CD4-positive, alpha-beta T cell treated with Interleukin-2 at 100 ng/mL for 4 hours (primary cell): ENCODE measurements at regions not wholly inside any gene's neighbourhood (a gene's known extent, or its start where the extent isn't known, plus 50 kb on each side); places are given as distances from the start of the nearest gene placed in this dataset.

Experiments used
- DNase-seq: peaks from one replicate; pipeline ENCODE4 v3.0.0-alpha.2; 2020; ENCODE audit warnings: low spot score

- DNase-seq: no peak
These were observed 184.8 kb upstream of the KLHL29 start for GRCh38 chr2:23200068-23200786.

GRCh38 chr2:23200787-23201114 lies 184.2 kb upstream of the KLHL29 start:
- DNase-seq: no peak

- no peak for DNase-seq
These were observed 181.6 kb upstream of the KLHL29 start for GRCh38 chr2:23203383-23203782.

GRCh38 chr2:23204685-23205242 lies 180.2 kb upstream of the KLHL29 start:
- DNase-seq: no peak

- no peak for DNase-seq
These were observed 178.3 kb upstream of the KLHL29 start for GRCh38 chr2:23206650-23207049.

GRCh38 chr2:23207871-23208270 lies 177.1 kb upstream of the KLHL29 start:
- no peak for DNase-seq

GRCh38 chr2:23208339-23208738 lies 176.6 kb upstream of the KLHL29 start:
- no peak for DNase-seq

- no peak for DNase-seq
These were observed 175.9 kb upstream of the KLHL29 start for GRCh38 chr2:23209059-23209458.

GRCh38 chr2:23211987-23212583 lies 172.9 kb upstream of the KLHL29 start:
- DNase-seq: no peak

- no peak for DNase-seq
These were observed 171.8 kb upstream of the KLHL29 start for GRCh38 chr2:23213196-23213595.

- no peak for DNase-seq
These were observed 170.0 kb upstream of the KLHL29 start for GRCh38 chr2:23215016-23215415.

- no peak for DNase-seq
These were observed 165.3 kb upstream of the KLHL29 start for GRCh38 chr2:23219666-23220065.

GRCh38 chr2:23220513-23221094 lies 164.4 kb upstream of the KLHL29 start:
- DNase-seq: no peak

- DNase-seq: no peak
These were observed 163.7 kb upstream of the KLHL29 start for GRCh38 chr2:23221236-23221635.

GRCh38 chr2:23221901-23222300 lies 163.1 kb upstream of the KLHL29 start:
- DNase-seq: no peak

GRCh38 chr2:23230885-23231284 lies 154.1 kb upstream of the KLHL29 start:
- no peak for DNase-seq

GRCh38 chr2:23231865-23232264 lies 153.1 kb upstream of the KLHL29 start:
- no peak for DNase-seq

- DNase-seq: no peak
These were observed 149.7 kb upstream of the KLHL29 start for GRCh38 chr2:23235292-23235691.

GRCh38 chr2:23235736-23236135 lies 149.2 kb upstream of the KLHL29 start:
- DNase-seq: no peak

GRCh38 chr2:23237147-23237546 lies 147.8 kb upstream of the KLHL29 start:
- no peak for DNase-seq

- DNase-seq: no peak
These were observed 146.8 kb upstream of the KLHL29 start for GRCh38 chr2:23238011-23238657.

GRCh38 chr2:23239374-23239773 lies 145.6 kb upstream of the KLHL29 start:
- DNase-seq: no peak

GRCh38 chr2:23241121-23241520 lies 143.9 kb upstream of the KLHL29 start:
- no peak for DNase-seq
